HG03354 (cell line): ENCODE measurements at regions not wholly inside any gene's neighbourhood (a gene's known extent, or its start where the extent isn't known, plus 50 kb on each side); places are given as distances from the start of the nearest gene placed in this dataset.

ENCODE experiments used
- ATAC-seq: cut with Tn5 transposase; IDR thresholded peaks from one replicate; pipeline ENCODE4 v1.9.1; 2021; ENCODE audit warnings: mild to moderate bottlenecking; ENCODE audit not compliant: unreplicated experiment, poor library complexity, severe bottlenecking

DNA sequence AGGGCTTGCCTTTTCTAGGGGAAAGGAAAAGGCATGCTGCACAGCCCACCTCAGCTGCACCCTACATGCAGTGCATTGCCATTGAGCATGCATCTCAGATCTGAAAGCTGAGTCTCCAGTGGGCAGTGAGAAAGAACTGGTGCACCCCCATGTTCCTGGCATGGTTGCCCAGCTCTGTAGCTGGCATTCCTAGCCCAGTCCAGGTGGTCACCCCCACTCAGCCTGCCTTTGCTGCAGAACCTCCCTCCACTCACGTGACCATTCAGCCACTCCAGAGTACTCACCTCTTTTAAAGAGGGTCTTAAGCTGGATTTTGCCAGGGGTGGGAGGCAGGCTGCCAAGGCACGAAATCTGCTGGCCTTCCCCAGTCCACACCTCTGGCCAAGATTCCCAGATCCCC is 208.6 kb upstream of the TOPAZ1 start:
- no peak for ATAC-seq

DNA sequence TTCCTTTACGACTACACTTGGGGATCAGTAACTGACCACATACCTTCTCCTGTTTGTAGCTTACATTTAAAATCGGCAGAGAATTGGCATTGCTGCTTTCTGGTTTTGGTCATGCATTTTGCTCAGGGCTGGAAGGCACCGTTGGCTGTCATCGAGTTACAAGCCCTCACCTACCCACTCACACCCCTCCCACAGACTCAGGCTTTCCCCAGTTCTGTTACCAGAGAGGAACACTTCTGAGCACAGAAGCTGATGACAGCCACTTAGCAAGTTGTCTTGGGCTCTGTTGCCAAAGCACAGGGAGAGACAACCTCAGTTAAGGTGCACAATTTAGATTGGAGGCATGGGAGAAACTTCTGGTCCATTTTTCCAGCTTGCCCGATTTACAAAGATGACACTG is 204.8 kb upstream of the TOPAZ1 start:
- no peak for ATAC-seq

DNA sequence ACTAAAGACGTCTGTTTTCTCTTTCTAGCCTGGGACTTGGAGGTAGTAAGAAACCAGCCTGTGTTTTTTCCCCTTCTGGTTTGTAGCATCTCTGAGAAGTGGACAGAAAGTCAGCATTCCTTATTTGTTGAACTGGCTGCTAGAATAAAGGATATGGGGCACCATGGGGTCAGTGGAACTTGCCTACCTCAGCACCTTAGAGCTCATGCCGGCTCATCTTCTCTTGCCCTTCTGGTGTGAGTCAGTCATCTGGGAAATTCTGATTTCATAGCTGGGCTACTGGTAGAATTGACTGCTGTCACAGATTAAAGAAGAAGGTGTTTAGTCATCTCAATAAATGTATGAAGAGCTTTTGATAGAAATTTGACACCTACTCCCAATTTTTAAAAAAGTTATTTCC is 202.7 kb upstream of the TOPAZ1 start:
- ATAC-seq = no peak

DNA sequence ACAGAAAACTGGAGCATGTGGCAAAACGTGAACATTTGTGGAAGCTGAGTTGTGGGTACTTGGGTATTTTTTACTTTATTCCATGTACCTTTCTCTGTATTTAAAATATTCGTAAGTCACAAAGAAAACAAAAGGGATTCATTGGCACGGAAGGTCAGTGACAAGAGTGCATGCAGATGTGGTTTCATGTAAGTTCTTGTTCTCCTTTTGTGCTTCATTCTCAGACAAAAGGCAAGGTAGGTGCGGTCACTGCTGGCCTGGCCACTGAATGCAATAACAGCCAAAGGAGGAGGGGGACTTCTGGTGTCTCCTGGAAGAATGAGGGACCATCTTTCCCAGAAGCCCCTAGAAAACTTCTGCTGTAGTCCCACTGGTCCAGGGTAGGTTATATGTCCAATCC is 200.0 kb upstream of the TOPAZ1 start:
- no peak for ATAC-seq

DNA sequence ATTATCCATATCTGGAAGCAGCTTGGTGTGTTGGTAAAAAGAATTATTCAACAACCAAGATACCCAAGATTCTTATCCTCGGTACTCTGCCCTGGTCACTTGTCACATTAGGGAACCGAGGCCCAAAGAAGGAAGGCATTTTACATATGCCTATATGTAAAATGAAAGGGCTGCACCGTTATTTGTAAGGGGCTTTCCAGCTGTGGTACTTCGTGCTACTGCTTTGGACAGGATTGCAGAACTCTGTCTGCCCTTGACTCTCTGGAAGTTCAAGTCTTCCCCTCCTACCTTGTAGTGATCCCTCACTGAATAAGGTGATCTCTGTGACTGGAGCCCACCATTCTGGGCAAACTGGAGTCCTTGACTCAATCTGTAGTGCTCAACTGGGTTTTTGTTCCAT is 198.9 kb upstream of the TOPAZ1 start:
- no peak for ATAC-seq

DNA sequence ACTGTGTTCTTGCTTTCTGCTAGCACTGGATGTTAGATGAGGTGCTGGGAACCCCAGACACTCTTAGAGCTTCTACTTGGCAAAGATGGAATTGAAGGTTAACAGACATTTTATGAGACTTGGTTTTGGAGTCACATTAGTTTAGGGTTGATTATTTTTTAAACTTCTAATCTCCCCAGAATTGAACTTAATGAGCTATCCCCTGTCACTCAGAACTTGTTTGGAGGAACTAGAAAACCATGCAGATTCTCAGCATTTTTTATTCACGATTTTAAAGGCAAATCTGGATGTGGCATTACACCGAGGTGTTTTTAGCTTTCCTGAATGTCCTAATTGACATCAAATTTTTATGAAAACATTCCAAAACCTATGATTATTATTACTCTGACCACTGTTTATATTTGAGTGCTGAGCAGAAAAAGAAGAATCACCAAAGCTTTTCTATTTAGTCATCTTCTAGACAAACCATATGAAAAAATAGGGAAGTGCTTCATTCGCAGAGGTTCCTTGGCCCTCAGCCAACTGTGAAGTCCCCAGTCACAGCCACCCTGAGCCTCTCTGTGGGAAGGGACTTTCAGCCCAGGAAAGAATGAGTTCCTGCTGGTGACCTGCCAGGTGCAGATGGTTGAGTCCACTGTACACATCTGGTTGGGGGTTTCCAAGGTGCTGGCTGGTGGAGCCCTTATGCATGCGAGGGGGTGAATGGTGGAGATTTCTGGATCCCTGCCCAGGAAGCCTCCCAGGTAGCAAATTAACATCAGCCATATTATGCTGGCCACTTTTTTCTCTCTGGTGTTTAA is 196.0 kb upstream of the TOPAZ1 start:
- ATAC-seq = peak; percentile 89

DNA sequence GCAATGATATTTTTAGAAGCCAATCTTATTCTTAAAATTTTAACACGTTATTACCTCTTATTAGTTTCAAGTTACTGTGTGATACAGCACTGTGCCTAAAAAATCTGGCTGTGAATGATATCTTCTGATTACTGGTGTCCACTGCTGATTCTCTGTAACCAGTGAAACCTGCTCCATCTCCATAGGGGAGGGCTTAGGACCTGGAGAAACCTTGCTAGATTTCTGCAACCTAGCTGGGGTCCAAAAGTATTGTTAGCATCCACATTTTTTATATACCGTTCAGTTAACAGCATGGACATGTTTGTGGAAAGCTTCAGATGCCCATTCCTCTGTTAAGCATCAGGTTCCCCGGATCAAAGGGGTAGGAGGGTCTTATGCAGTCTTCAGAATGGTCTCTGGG is 193.9 kb upstream of the TOPAZ1 start:
- no peak for ATAC-seq

DNA sequence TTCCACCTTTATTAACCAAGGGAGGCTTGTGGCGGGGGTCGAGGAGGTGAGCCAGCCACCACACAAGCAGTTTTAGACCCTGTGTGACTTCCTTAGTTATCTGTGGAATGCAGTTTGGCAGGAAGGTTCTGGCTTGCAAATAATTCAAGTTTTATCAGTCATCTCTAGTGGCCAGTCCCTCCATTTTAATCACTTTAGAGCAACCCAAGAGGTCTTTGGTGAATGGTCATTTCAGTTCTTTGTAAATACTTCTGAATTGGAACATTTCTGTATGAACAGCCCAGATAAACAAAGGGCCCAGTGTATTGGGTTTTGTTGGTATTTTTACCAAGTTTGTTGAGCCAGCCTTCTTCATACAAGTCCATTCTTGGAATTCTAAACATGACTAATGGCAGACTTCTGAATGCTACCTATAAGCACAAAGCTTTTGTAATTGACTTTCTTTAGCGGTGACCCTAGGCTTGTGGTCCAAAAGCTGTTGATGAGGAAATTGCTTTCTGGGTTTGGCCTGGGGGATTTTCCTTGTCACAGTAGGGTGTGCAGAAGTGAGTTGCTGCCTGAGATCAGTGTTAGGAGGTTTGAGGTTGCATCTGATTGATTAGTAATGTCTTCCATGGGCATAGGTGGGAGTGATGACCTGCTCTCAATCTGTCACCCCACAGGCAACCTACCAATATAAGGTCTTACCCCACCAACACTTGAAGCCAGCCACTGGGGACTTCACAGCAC is 193.3 kb upstream of the TOPAZ1 start:
- ATAC-seq = no peak

DNA sequence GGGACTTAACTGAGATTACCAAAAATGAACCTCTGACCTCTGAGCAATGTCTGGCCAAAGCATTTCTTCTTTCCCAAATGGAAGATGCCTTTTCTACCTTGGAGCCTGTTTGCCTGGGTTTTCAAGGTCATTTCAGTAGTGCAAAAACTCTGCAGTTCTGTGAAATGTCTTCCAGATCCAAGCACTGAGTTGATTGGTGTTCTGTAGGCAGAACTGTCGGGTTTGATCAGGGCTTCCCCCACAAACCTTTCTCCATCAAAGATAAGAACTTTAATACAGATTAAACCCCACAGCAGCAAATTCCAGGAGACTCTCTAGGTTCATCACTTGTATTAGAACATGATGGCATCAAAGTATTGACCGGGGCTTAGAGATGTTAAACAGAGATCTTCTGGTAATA is 192.7 kb upstream of the TOPAZ1 start:
- ATAC-seq = no peak

DNA sequence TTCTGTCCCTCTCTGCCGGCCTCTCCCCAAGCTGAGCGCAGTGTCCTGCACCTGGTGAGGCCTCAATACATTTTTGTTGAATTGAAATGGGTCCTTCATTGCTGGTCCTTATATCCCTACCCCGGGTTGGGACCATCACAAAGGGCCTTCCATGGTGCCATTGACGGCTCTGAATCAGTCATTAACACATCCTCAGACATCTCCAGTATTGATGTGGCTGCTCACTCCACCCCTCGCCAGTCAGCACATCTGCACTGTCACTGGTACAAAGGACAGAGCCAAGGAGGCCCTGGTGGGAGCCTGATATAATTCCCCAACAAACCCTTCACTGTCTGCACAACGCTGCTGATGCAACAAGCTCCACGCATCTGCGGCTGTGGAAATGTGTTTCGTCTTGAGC is 191.6 kb upstream of the TOPAZ1 start:
- no peak for ATAC-seq

DNA sequence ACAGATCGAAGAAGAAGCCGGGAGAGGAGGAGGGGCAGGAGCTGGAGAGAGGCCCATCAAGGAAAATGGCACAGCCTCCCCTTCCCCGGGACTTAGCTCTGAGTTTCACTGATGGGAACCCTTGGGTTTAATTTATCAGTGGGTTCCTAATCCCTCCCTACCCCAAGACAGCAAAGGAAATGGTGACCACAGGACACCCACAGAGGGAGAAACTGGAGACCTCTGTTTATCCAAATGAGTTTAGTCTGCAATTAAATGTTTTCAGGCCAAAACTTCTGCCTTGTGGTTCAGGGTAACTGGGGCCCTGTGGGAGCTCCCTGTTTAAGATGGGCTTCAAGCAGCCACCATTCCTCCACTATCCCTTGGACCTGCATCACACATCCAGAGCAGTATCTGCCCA is 190.8 kb upstream of the TOPAZ1 start:
- ATAC-seq = no peak

DNA sequence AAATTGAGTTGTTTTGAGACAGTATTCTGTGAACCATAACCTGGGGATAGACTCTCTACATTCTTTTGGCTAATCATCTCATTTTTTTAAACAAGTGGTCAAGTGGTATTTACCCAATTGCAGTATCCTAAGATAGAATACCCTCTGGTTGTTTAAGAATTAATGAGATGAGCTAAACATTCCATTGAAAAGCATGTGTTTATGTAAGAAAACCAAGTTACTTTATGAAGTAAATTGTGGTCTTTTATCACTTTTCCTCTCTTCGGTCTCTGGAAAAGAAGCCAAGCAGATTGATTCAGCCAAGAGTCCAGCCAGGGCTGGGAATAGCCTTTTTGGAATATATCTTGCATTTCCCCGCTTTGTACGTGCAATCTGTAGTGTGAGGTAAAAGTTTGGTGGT is 185.7 kb upstream of the TOPAZ1 start:
- ATAC-seq = no peak

DNA sequence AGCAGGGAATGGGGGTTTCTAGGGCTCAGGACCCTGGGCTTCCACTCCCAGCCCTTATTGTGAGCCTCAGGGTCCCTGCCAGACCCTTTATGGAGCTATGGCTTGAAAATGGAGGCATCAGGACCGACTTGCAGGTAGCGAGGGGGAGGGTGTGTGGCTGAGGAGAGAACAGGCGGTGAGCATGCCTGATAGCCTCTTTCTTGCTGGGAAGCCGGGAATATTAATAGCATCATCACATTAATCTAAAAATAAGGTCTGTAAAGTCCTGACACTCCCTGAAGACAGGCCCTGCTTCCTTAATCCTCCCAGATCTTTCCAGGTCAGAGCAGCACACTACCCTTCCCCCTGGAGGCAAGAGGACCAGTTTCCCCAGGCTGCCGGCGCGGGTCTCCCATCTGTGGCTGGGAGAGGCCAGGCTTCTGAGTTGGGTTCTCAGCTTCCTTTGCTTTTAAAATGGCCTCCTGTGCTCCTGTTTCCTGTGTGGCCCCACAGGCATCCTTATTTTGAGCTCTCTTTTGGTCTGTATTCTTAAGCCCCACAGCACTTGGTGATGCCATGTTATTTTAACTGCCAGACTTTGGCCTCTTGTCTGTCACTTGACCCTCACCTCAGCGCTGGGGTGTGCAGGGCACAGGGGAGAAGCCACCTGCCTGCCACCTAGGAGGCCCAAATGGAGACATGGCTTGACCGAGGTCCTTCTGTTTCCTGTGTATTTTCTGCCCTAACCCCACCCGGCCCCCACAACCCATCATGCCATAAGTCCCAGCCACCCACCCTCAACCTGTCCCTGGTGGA is 185.0 kb upstream of the TOPAZ1 start:
- no peak for ATAC-seq

DNA sequence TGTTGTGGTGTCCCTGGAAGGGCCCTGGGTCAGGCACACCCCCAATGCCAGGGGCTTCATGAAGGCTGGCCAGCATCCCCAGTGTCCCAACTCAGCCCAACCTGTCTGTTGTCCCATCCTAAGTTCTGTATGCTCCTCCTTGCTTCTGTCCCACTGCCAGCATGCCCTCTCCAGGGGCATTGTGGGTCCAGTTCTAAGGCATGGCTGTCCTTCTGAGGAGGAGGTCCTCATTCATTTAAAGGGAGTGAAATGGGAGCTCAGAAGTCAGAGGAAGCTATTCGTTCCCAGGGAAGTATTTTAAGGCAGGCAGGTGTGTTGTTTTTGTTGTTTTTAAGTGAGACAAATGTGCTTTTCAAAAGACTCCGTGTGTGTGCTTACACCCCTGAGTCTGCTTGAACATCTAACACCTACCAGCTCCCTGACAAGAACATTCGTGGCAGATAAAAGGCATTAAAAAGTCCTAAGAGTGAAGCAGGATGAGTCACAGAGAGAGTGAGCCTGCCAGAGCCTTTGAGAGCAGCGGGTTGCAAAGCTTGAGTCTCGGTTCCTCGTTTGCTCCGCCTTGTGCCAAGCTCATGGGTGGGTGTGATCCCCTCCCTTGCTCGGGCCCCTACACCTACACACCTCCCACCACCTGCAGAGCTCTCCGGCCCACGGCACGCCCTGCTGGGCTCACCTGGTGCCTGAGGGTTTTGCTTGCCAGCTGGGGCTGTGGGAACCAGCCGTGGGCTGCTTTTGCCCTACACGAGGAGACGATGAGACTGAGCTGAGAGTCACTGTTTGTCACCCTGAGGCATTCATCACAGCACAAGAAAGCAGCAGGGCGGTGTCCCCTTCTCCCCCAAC is 183.4 kb upstream of the TOPAZ1 start:
- peak; percentile 92 for ATAC-seq

DNA sequence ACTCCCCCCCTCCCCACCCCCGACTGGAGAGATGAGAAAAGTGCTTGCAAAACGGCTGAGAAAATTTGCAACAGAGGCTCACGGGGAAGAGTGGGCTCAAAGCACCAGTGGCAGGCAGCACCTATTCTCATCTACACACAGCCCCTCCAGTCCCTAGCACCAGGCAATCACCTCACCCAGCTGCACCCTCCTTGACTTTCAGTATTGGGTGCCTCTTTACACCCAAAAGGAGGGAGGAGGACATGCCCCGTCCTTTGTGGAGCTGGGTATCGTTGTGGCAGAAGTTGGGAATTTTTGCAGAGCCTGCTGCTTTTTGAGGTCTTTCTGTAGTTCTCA is 182.8 kb upstream of the TOPAZ1 start:
- ATAC-seq = peak; percentile 17

DNA sequence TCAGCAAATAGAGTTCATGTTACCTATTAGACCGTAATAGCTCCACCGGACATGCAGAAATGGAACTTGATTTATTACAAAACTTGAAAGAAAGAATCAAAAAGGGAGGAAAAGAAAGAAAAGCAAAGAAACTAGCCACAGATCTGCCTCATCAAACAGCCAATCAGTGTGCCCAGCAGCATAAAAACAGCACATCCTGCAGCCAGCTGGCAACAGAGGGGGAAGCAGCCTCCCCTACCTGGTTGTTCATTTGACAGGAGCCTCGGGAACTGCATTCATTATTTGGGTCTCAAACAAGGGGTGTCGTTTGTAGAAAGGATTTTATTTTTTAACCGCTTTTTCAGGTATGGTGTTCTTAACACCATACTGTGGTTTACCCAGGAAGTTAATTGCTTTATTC is 181.5 kb upstream of the TOPAZ1 start:
- no peak for ATAC-seq

DNA sequence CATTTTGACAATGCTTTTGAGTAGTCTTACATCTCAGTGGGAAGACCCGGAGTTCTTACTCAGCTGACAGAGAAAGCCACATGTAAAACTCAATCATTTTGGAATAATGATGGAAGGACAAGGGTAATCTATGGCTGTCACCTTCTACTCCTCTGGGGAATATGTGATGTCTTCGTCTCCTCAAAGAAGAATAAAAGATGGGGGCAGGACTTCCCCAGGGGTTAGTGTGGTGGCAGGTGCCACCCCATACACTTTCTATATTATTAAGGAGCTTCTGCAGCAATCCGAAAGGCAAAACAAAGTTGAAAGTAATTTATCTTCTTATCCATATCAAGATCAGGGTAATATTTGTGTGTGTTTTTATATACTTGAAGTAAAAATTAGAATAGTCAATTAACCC is 180.4 kb upstream of the TOPAZ1 start:
- no peak for ATAC-seq

DNA sequence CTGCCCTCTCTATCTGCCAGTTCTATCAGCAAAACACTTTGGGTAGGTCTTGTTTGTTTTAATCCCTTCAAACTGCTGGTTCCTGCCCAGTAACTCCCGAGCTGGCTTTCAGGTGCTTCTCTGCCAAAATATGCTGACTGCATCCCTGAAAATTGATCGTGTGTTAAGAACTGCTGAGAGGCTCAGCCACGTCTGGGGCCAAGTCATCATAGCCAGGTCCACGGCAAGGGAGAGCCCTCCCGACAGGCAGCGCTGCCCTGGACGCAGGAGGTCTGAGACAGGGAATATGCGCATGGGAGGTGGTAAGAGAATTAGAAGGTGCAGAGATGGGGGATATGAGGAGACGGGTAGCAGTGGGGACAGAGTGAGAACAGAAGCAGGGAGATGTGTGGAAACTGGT is 179.7 kb upstream of the TOPAZ1 start:
- ATAC-seq = no peak

DNA sequence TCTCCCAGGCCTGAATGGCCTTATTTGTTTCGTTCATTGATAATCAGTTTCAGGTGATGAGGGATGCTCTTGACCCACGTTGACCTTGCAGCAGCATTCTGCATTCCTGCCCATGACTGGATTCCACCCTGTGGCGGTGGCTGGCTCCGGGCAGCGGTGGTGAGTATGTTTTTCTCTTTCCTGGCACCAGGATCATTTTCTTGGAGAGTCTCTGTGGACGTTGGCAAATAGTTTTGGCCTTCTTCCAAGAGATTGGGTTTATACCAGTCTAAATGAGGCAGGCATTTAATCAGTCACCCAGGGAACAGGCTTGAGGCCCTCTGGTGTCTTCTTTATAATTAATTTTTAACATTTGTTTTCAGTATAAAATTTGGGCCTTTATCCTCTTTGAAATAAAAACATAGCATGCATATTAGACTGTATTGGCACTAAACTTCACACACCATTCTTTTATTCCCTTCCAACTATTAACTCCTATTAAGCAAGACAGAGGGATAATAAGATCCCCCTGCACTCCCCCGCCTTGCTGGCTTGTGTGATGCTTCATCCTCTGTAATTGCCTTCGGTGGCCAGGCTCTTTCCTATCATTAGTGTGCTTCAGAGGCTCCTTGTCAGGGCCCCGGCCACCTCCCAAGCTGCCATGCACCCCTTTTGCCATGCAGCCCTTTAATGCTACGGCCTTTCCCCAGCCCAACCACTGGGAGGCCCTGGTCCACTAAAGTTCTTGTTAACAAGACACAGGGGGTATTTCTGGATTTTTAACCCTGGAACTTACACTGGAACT is 176.2 kb upstream of the TOPAZ1 start:
- no peak for ATAC-seq
